HepG2 (cell line): ENCODE measurements at regions not wholly inside any gene's neighbourhood (a gene's known extent, or its start where the extent isn't known, plus 50 kb on each side); places are given as distances from the start of the nearest gene placed in this dataset.
A peak's percentile ranks its signal among the peaks of the same experiment; 100 is the strongest.

Source experiments
- ATF7 ChIP-seq, 2 experiments: fragments of 450-650 bp in 1 of 2; sonication (generic) in 1 of 2; formaldehyde crosslinking in 1 of 2; IDR thresholded peaks; 2 replicates each; pipeline versions ENCODE4 v1.4.0 to v1.6.1; 2016 to 2020; ENCODE audit warnings: antibody characterized with exemption in 1 of 2, mild to moderate bottlenecking in 1 of 2, missing genetic modification reagents in 1 of 2
- CHD4 ChIP-seq: fragments of 200-600 bp; sonication (generic); IDR thresholded peaks from 2 replicates; pipeline ENCODE4 v1.7.0; 2017; ENCODE audit warnings: mild to moderate bottlenecking, low read length, borderline replicate concordance
- ELF1 ChIP-seq: sonication (generic); formaldehyde crosslinking; IDR thresholded peaks from 2 replicates; pipeline ENCODE4 v1.4.0; 2020; ENCODE audit warnings: missing genetic modification reagents
- NAIF1 ChIP-seq: sonication (generic); formaldehyde crosslinking; IDR thresholded peaks from 2 replicates; pipeline ENCODE4 v1.5.0; 2020; ENCODE audit warnings: mild to moderate bottlenecking, missing genetic modification reagents, borderline replicate concordance
- NFIC ChIP-seq: IDR thresholded peaks from 2 replicates; pipeline ENCODE4 v1.6.1; 2012; ENCODE audit warnings: mild to moderate bottlenecking, low read length, inconsistent platforms
- NR1H2 ChIP-seq: sonication (generic); formaldehyde crosslinking; IDR thresholded peaks from 2 replicates; pipeline ENCODE4 v1.8.1; 2022; ENCODE audit warnings: low read depth, missing genetic modification reagents, borderline replicate concordance
- ZNF329 ChIP-seq: sonication (generic); formaldehyde crosslinking; IDR thresholded peaks from 2 replicates; pipeline ENCODE4 v1.9.0; 2021; ENCODE audit warnings: low read depth, mild to moderate bottlenecking, missing genetic modification reagents
- ZNF382 ChIP-seq: sonication (generic); formaldehyde crosslinking; IDR thresholded peaks from 2 replicates; pipeline ENCODE4 v1.5.0; 2020; ENCODE audit warnings: missing genetic modification reagents, mild to moderate bottlenecking, borderline replicate concordance
- ZNF652 ChIP-seq: IDR thresholded peaks from 2 replicates; pipeline ENCODE4 v1.6.1; 2016; ENCODE audit warnings: low read depth, borderline replicate concordance
- TF ChIP-seq, protein P1 (sequence below): sonication (generic); formaldehyde crosslinking; IDR thresholded peaks from 2 replicates; pipeline ENCODE4 v1.4.0; 2020; ENCODE audit warnings: missing genetic modification reagents
- TF ChIP-seq, protein P2 (sequence below): sonication (generic); formaldehyde crosslinking; IDR thresholded peaks from 2 replicates; pipeline ENCODE4 v1.4.0; 2020; ENCODE audit warnings: missing genetic modification reagents; ENCODE audit errors: not compliant biosample characterization
- TF ChIP-seq, protein P3 (sequence below): sonication (generic); formaldehyde crosslinking; IDR thresholded peaks from 2 replicates; pipeline ENCODE4 v1.4.0; 2020; ENCODE audit warnings: missing genetic modification reagents
- TF ChIP-seq, protein P4 (sequence below): sonication (generic); formaldehyde crosslinking; IDR thresholded peaks from 2 replicates; pipeline ENCODE4 v1.8.1; 2023; ENCODE audit warnings: mild to moderate bottlenecking, moderate library complexity, missing genetic modification reagents
- TF ChIP-seq, protein P5 (sequence below), 2 experiments: sonication (generic) in 1 of 2; formaldehyde crosslinking in 1 of 2; IDR thresholded peaks; 2 replicates each; pipeline versions ENCODE4 v1.4.0 to v1.6.1; 2016 to 2020; ENCODE audit warnings: borderline replicate concordance in 1 of 2, low read depth in 1 of 2, mild to moderate bottlenecking in 1 of 2, missing genetic modification reagents in 1 of 2
- TF ChIP-seq, protein P6 (sequence below): sonication (generic); formaldehyde crosslinking; IDR thresholded peaks from 2 replicates; pipeline ENCODE4 v1.5.0; 2020; ENCODE audit warnings: missing genetic modification reagents

DNA sequence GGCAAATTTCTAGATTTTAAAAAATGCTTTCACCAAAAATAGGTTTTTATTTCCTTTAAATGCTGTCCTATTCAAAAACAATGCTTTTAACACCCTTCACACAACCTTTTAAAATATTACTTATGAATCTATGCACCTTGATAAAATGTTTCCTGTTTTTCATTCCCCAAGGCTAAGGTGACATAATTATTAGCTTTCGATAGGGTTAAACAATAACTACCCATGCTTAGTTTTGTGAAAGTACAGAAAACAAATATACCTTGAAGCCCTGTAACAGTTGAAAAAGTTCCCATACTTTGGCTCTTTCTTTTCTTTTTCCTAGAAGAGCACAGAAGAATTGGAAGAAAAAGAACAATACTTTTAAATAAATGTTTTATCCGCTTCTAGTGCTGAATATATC lies 54.9 kb upstream of the ITPRID2 start (continued):
- TF ChIP-seq NR1H2 (no peak), ATF7 (IDR thresholded peaks at IDR 0.05) (no peak), ATF7 (CRISPR knock-in tag; IDR thresholded peaks at IDR 0.05) (no peak), ZNF329 (CRISPR knock-in tag) (no peak), NAIF1 (CRISPR knock-in tag) (no peak), NFIC (peak; percentile 49; the same call in 1 of the 2 replicates), ELF1 (CRISPR knock-in tag) (no peak), ZNF652 (CRISPR knock-in tag) (peak; percentile 65; the same call in 1 of the 2 replicates), ZNF382 (CRISPR knock-in tag) (no peak), CHD4 (no peak)
- TF ChIP-seq, protein P1, sequence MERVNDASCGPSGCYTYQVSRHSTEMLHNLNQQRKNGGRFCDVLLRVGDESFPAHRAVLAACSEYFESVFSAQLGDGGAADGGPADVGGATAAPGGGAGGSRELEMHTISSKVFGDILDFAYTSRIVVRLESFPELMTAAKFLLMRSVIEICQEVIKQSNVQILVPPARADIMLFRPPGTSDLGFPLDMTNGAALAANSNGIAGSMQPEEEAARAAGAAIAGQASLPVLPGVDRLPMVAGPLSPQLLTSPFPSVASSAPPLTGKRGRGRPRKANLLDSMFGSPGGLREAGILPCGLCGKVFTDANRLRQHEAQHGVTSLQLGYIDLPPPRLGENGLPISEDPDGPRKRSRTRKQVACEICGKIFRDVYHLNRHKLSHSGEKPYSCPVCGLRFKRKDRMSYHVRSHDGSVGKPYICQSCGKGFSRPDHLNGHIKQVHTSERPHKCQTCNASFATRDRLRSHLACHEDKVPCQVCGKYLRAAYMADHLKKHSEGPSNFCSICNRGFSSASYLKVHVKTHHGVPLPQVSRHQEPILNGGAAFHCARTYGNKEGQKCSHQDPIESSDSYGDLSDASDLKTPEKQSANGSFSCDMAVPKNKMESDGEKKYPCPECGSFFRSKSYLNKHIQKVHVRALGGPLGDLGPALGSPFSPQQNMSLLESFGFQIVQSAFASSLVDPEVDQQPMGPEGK (CRISPR knock-in tag) = no peak
- TF ChIP-seq, protein P2, sequence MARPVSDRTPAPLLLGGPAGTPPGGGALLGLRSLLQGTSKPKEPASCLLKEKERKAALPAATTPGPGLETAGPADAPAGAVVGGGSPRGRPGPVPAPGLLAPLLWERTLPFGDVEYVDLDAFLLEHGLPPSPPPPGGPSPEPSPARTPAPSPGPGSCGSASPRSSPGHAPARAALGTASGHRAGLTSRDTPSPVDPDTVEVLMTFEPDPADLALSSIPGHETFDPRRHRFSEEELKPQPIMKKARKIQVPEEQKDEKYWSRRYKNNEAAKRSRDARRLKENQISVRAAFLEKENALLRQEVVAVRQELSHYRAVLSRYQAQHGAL = no peak
- TF ChIP-seq, protein P3, sequence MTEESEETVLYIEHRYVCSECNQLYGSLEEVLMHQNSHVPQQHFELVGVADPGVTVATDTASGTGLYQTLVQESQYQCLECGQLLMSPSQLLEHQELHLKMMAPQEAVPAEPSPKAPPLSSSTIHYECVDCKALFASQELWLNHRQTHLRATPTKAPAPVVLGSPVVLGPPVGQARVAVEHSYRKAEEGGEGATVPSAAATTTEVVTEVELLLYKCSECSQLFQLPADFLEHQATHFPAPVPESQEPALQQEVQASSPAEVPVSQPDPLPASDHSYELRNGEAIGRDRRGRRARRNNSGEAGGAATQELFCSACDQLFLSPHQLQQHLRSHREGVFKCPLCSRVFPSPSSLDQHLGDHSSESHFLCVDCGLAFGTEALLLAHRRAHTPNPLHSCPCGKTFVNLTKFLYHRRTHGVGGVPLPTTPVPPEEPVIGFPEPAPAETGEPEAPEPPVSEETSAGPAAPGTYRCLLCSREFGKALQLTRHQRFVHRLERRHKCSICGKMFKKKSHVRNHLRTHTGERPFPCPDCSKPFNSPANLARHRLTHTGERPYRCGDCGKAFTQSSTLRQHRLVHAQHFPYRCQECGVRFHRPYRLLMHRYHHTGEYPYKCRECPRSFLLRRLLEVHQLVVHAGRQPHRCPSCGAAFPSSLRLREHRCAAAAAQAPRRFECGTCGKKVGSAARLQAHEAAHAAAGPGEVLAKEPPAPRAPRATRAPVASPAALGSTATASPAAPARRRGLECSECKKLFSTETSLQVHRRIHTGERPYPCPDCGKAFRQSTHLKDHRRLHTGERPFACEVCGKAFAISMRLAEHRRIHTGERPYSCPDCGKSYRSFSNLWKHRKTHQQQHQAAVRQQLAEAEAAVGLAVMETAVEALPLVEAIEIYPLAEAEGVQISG (CRISPR knock-in tag) = no peak
- TF ChIP-seq, protein P4, sequence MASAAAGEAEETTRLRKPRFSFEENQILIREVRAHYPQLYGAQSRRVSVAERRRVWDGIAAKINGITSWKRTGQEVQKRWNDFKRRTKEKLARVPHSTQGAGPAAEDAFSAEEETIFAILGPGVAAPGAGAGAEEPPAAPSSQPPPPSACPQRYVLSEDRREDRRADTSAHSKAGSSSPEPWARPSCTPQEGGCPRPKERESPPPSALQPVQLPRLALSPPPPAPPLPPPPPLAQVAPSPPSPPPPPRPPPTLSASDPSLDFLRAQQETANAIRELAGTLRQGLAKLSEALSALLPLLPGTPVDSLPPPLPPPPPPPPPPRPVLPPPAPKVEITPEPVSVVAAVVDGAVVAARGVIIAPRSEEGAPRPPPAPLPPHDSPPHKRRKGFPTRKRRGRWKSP (CRISPR knock-in tag) = no peak
- TF ChIP-seq, protein P5, sequence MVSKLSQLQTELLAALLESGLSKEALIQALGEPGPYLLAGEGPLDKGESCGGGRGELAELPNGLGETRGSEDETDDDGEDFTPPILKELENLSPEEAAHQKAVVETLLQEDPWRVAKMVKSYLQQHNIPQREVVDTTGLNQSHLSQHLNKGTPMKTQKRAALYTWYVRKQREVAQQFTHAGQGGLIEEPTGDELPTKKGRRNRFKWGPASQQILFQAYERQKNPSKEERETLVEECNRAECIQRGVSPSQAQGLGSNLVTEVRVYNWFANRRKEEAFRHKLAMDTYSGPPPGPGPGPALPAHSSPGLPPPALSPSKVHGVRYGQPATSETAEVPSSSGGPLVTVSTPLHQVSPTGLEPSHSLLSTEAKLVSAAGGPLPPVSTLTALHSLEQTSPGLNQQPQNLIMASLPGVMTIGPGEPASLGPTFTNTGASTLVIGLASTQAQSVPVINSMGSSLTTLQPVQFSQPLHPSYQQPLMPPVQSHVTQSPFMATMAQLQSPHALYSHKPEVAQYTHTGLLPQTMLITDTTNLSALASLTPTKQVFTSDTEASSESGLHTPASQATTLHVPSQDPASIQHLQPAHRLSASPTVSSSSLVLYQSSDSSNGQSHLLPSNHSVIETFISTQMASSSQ (IDR thresholded peaks at IDR 0.05; ENCODE audit: low read depth) = peak; percentile 47; the same call in 1 of the 2 replicates
- TF ChIP-seq, protein P5 (CRISPR knock-in tag; IDR thresholded peaks at IDR 0.05; ENCODE audit: borderline replicate concordance) = no peak
- TF ChIP-seq, protein P6, sequence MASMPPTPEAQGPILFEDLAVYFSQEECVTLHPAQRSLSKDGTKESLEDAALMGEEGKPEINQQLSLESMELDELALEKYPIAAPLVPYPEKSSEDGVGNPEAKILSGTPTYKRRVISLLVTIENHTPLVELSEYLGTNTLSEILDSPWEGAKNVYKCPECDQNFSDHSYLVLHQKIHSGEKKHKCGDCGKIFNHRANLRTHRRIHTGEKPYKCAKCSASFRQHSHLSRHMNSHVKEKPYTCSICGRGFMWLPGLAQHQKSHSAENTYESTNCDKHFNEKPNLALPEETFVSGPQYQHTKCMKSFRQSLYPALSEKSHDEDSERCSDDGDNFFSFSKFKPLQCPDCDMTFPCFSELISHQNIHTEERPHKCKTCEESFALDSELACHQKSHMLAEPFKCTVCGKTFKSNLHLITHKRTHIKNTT = no peak
